Erythroblast (primary cell): ENCODE measurements at regions not wholly inside any gene's neighbourhood (a gene's known extent, or its start where the extent isn't known, plus 50 kb on each side); places are given as distances from the start of the nearest gene placed in this dataset.

ENCODE experiments used
- GATA1 ChIP-seq: IDR thresholded peaks from 2 replicates; pipeline ENCODE4 v1.6.1; 2011; ENCODE audit warnings: low read depth, mild to moderate bottlenecking, control low read depth, low read length, moderate library complexity
- POLR2A ChIP-seq: IDR thresholded peaks from 2 replicates; pipeline ENCODE4 v1.6.1; 2011; ENCODE audit warnings: mild to moderate bottlenecking, low read length

DNA sequence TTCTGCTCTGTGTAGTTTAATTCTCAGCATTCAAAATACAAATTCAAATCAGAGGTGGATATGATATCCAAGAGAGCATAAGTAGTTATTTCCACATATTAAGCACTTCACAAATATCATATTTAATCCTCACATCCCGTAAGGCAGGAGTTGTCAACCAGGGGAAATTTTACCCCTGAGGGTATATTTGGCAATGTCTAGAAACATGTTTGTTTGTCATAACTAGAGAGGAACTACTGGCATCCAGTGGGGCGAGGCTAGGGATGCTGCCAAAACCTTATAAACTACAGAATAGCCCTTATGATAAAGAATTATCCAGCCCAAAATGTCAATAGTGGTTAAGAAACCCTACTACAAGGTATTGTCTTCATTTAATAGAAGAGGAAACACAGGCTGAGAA is 619.4 kb downstream of the SLCO4C1 start:
- TF ChIP-seq POLR2A = no peak
- TF ChIP-seq GATA1 = no peak
